Ishikawa (cell line): ENCODE measurements at regions not wholly inside any gene's neighbourhood (a gene's known extent, or its start where the extent isn't known, plus 50 kb on each side); places are given as distances from the start of the nearest gene placed in this dataset.

Experiments used
- CEBPB ChIP-seq: IDR thresholded peaks from 2 replicates; pipeline ENCODE4 v1.6.1; 2012
- EP300 ChIP-seq: IDR thresholded peaks from 2 replicates; pipeline ENCODE4 v1.6.1; 2012; ENCODE audit warnings: borderline replicate concordance
- NFIC ChIP-seq: IDR thresholded peaks from 2 replicates; pipeline ENCODE4 v1.6.1; 2012
- TAF1 ChIP-seq: IDR thresholded peaks from 2 replicates; pipeline ENCODE4 v1.6.1; 2012; ENCODE audit warnings: low read depth, mild to moderate bottlenecking
- TCF12 ChIP-seq: IDR thresholded peaks from 2 replicates; pipeline ENCODE4 v1.6.1; 2012; ENCODE audit warnings: low read depth
- YY1 ChIP-seq: IDR thresholded peaks from 2 replicates; pipeline ENCODE4 v1.6.1; 2012; ENCODE audit warnings: low read depth
- ZBTB7A ChIP-seq: IDR thresholded peaks from 2 replicates; pipeline ENCODE4 v1.6.1; 2012; ENCODE audit warnings: low read depth
- TF ChIP-seq, protein P1 (sequence below): IDR thresholded peaks from 2 replicates; pipeline ENCODE4 v1.6.1; 2012
- TF ChIP-seq, protein P2 (sequence below): IDR thresholded peaks from 2 replicates; pipeline ENCODE4 v1.6.1; 2012; ENCODE audit warnings: low read depth, mild to moderate bottlenecking

DNA sequence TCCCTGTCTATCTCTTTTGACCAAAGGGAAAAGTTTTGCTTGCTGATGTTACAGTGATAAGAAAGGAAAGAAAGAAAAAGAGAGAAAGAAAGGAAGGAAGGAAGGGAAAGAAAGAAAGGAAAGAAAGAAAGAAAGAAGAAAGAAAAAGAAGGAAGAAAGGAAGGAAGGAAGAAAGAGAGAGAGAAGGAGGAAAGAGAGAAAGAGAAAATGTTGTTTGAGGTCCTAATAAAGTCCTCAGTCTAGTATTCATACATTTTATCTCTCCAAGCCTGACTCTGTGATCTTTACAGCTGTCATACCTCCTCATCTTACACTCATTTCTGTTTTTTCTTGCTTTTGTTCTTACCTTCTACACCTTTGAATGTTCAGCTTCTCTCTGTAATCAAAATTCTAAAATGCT is 111.4 kb upstream of the MBNL1 start:
- TF ChIP-seq, protein P1, sequence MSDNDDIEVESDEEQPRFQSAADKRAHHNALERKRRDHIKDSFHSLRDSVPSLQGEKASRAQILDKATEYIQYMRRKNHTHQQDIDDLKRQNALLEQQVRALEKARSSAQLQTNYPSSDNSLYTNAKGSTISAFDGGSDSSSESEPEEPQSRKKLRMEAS = no peak
- TF ChIP-seq YY1 (no peak), EP300 (no peak), TCF12 (no peak), ZBTB7A (no peak), CEBPB (no peak), NFIC (no peak), TAF1 (no peak)
- TF ChIP-seq, protein P2, sequence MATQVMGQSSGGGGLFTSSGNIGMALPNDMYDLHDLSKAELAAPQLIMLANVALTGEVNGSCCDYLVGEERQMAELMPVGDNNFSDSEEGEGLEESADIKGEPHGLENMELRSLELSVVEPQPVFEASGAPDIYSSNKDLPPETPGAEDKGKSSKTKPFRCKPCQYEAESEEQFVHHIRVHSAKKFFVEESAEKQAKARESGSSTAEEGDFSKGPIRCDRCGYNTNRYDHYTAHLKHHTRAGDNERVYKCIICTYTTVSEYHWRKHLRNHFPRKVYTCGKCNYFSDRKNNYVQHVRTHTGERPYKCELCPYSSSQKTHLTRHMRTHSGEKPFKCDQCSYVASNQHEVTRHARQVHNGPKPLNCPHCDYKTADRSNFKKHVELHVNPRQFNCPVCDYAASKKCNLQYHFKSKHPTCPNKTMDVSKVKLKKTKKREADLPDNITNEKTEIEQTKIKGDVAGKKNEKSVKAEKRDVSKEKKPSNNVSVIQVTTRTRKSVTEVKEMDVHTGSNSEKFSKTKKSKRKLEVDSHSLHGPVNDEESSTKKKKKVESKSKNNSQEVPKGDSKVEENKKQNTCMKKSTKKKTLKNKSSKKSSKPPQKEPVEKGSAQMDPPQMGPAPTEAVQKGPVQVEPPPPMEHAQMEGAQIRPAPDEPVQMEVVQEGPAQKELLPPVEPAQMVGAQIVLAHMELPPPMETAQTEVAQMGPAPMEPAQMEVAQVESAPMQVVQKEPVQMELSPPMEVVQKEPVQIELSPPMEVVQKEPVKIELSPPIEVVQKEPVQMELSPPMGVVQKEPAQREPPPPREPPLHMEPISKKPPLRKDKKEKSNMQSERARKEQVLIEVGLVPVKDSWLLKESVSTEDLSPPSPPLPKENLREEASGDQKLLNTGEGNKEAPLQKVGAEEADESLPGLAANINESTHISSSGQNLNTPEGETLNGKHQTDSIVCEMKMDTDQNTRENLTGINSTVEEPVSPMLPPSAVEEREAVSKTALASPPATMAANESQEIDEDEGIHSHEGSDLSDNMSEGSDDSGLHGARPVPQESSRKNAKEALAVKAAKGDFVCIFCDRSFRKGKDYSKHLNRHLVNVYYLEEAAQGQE = no peak
